ENCODE measurements at regions not wholly inside any gene's neighbourhood (a gene's known extent, or its start where the extent isn't known, plus 50 kb on each side); places are given as distances from the start of the nearest gene placed in this dataset.
A peak's percentile ranks its signal among the peaks of the same experiment; 100 is the strongest.

DNA sequence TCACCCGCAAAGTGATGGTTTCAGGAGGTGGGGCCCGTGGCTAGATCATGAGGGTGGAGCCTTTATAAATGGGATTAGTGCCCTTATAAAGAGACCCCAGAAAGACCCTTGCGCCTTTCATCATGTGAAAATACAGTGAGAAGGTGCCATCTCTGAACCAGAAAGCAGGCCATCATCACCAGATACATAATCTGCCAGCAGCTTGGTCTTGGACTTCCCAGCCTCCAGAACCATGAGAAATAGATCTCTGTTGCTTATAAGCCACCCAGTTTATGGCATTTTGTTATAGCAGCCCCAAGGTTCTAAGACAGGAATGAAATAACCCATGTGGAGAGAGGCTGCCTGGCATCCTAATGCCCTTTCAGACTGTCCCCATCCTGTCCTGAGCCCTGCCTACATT, 127.8 kb upstream of the SMAD3 start:
- Histone ChIP-seq H3K27ac (no peak overlapping the region), H3K4me3 (no peak overlapping the region)

DNA sequence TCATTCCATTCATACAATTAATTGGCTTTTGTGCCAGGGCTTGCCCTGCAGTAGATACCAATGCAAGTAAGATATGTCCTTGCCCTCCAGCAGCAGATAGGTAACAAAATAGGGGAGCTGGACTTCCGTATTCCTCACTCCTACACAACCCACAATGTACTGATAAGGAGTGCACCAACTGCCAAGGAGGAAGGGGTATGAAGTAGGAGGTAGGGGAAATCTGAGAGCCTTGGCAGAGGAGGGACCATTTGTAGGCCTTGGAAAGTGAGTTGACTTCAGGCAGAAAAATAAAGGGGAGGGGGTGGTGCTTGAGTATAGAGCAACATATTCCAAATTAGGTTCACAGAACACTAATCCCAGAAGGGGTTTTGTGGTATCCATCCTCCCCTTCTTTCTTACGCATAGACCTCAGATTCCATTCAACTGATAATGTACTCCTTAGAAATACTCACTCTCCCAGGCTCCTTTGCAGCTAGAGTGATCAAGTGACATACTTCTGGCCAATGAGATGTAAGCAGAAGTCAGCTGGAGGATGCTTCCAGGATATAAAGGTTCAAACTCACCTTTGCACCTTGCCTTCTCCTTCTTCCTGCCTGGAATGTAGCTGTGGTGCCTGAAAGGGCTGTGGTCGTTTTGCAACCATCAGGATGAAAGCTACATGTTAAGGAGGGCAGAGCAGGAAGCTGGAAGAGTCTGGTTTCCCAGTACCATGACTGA, 127.1 kb upstream of the SMAD3 start:
- Histone ChIP-seq H3K27ac (no peak overlapping the region), H3K4me3 (no peak overlapping the region)

DNA sequence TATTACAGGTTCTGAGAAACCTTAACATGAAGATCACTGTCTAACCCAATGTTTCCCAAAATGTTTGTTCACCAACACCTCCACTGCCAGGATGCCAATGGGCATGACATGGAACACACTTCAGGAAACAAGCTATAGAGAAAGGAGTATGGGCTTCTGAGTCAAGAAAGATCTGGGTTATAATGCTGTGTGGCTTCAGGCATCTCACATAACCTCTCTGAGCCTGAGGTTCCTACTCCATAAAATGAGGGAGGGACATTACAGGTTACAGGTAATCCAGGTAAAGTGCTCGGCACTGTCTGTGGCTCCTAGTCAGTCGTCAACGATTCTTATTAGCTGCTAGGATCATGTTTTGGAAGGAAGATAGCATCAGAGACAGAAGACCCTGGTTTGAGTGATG, 126.4 kb upstream of the SMAD3 start:
- no peak overlapping the region for H3K27ac ChIP-seq

DNA sequence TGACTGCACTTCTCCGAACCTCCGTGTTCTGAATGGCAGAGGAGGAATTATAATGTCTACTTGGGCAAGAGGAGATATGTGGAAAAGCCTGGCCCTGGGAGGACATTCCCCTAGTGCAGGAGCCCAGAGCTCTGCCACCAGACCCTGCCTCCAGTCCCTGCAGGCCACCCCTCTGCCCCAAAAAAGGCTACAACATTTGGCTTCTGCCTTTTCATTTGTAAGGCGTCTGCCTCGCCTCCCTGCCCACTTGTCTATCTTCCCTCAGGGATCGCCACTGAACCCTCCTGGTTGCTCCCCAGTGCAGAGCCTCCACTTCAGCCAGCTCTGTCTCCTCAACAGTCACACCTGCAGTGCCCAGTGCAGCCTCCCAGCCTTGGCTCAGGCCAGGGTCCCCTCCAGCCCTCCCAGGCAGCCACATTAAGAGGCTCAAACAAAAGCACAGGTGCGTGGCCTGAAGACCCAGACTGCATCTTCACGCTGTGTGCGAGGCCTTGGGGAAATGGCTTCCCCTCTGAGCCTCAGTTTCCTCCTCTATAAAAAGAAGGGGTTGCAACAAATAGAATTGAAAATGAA, 125.9 kb upstream of the SMAD3 start:
- H3K27ac ChIP-seq = no peak overlapping the region
- no peak overlapping the region for H3K4me3 ChIP-seq

More for the DNA sequence above, 126.4 kb upstream of the SMAD3 start:
- H3K4me3 ChIP-seq = no peak overlapping the region

DNA sequence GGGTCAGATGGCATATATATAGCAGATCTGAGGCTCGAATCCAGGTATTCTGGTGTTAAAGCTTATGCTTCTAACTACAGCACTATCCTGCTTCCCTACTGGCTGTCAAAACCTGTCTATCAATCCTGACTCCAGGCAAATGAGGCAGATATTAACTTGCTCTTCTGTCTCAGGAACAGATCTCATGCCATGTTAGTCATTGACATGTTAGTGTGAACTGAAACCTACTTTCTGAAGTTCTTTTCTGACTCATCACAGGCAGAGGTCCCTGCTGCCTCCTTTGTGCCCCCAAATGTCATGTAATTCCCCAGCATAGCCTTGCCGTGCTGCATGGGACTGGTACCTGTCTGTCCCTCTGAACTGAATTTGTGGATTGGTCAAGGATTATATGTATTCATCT, 125.0 kb upstream of the SMAD3 start:
- H3K27ac ChIP-seq = no peak overlapping the region
- H3K4me3 ChIP-seq = no peak overlapping the region

DNA sequence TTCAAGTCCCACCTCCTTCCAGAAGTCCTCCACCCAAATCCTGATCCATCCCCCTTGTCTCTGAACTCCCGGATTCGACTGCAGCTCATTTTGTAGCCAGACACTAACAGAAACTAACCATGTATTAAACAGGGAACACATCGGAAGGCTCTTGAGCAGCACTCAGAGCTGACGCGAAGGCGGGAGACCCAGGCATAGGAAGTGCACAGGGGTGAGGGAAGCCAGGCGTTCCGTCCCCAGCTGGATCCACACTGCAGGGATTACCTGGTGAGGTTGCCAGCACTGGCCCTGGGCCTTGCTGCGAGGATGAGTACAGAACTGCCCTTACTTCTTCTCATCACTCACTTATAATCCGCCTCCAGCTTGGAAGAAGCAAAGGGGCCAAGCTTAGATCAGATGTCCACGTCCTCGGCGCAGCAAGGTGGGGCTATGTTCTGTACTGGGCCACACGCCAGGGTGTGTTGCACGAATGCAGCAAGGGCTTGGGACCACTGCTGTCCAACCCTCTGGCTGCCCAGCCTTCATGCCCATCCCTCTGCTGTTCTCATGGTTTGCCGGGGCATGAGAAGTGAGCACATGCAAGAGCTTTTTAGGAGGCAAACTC, 124.2 kb upstream of the SMAD3 start:
- no peak overlapping the region for H3K4me3 ChIP-seq
- H3K27ac ChIP-seq = peak overlapping the region in 1 of 21 experiments; percentile 21

DNA sequence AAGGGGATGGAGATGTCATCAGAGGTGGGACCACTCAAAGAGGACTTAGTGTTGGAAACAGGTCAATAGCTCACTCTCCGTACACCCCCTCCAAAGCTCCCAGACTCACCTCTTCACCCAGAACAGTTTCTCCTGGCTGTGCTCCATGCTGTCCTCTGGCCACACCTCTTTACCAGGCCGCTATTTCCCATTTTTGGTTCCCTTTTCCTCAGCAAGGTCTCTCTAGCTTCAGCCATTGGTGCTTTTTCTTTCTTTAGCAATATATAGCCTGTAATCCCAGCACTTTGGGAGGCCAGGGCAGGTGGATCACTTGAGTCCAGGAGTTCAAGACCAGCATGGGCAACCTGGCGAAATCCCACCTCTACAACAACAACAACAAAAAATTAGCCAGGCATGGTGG, 123.6 kb upstream of the SMAD3 start:
- no peak overlapping the region for H3K27ac ChIP-seq
- no peak overlapping the region for H3K4me3 ChIP-seq

DNA sequence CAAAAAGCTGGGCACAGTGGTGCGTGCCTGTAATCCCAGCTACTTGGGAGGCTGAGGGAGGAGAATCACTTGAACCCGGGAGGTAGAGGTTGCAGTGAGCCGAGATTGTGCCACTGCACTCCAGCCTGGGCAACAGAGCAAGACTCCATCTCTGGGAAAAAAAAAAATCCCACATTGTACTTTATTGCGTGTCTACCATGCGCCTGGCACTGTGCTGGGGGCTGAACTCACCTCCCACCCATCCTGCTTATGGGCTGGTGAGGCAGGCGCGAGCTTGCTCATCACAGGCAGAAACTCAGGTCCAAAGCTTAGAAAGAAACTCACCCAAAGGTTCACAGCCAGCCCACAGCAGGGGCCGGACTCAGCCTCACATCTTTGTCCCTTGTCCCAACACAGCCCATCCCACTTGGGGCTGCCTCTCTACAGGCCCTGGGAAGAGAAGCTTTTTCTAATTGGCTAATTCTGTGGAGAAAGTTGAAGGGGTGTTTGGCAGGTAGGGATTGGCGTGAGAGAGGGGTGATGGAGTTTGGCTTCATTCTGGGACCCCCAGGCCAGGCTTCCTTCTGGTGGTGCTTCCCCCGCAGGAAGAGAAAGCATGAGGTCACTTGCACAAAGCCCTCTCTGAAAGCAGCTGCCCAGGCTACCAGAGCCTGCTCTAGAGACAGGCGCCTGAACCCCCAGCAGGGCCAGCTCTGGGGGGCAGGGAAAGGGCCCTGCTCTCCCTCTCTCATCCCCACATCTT, 122.6 kb upstream of the SMAD3 start:
- H3K27ac ChIP-seq = no peak overlapping the region
- no peak overlapping the region for H3K4me3 ChIP-seq

DNA sequence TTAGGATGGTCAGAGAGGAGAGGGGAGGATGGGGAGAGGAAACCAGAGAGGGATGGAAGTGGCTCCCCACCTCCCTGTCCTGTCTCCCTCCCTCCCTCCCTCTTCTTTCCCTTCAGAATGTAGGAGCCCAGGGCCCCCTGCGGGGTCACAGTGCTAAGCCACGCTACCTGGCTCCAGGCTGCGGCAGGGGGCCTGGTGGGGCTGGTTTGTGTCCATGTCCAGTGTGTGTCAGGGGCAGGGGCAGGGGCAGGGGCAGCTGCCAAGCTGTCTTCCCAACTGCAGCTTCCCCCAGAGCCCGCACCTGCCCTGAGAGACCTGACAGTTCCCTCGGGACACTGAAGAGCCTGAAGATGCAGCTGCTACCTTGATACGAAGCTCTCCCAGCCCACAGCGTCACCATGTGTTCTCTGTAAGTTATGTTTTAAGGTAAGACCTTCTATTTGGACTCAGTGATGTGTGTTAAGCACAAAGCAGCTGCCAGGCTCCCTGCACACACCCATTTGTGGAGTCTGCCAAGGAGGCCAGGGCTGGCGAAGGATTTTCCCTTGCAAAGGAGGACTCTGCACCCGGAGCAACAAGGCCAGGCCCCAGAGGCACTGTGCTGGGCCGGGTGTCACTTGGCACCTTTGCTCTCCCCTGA, 121.8 kb upstream of the SMAD3 start:
- H3K4me3 ChIP-seq = no peak overlapping the region
- no peak overlapping the region for H3K27ac ChIP-seq

DNA sequence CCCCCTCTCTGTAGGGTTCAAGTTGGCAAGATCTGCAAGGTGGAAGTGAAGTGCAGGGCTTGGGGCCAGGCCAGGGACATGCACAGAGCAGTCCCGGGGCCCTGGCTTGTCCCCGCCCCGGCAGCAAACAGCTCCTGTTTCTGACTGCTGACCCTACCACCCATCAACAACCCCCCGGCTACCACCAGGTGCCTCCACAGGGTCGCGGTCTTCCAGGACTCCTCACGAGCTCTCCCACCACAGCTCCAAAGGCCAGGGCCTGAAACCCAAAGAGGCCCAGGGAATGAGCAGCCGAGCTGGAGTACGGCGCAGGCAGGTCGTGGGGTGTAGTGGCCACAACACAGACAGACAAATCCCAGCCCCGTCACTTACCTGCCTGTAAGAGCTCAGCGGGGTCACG, 121.3 kb upstream of the SMAD3 start:
- H3K4me3 ChIP-seq = no peak overlapping the region

DNA sequence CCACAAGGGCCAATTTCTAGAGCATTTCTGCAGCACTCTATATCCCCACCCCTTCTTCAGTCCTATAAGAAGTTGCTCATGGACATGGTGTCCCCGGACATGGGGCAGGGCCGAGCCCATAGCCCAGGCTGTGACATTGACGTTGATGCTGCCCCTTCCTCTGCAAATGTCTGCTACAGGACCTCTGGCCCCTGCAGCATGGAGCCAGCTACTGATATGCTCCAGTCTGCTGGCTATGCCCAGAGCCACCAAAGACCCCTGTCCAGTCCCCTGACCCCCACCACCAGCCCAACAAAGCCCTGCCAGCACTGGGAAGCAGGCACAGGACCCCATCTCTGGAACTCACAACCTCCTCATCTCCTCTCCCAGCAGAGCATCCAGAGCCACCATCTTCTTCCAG, 120.1 kb upstream of the SMAD3 start:
- H3K27ac ChIP-seq = no peak overlapping the region
- no peak overlapping the region for H3K4me3 ChIP-seq

More for the DNA sequence above, 121.3 kb upstream of the SMAD3 start:
- no peak overlapping the region for H3K27ac ChIP-seq

DNA sequence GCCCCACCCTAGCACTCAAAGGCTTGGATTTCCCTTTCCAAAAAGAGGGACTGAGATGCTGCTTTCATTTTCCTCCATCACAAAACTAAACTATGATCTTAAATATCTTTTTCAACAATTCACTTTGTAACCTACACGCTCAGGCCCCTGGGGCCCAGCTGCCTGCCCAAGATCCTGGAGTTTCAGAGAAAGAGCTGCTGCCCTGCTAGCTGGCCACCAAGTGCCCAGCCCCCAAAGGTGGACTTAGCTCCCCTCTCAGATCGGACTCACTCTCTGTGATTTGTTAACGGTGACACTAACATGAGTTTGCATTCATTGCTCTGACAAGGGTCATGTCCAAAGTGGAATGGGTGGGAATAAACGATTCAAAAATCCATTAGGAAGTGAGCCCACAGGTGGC, 119.6 kb upstream of the SMAD3 start:
- Histone ChIP-seq H3K4me3 (no peak overlapping the region), H3K27ac (no peak overlapping the region)

DNA sequence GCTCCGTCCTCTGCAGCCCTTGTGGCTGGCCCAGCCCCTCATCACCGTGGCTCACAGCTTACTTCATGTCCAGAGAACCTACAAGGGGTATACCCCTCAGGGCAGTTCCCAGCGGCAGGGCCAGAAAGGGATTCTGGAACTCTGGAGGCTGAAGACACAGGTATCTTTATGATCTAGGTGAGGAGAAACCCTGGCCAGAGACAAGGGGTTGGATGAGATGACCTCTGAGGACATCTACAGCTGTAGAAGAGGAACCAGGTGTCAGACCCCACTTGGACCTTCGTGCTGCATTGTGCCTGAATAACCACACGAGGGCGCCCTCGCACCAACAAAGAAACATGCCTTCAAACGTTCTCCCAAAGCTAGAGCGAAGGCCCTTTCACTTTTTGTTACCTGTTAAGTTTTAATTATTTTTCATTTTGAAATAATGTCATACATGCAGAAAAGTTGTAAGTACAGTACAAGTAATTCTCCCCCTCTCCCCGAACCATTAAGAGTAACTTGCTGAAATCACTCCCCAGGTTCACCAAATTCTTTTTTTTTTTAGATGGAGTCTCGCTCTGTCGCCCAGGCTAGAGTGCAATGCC, 118.7 kb upstream of the SMAD3 start:
- Histone ChIP-seq H3K4me3 (no peak overlapping the region), H3K27ac (no peak overlapping the region)

DNA sequence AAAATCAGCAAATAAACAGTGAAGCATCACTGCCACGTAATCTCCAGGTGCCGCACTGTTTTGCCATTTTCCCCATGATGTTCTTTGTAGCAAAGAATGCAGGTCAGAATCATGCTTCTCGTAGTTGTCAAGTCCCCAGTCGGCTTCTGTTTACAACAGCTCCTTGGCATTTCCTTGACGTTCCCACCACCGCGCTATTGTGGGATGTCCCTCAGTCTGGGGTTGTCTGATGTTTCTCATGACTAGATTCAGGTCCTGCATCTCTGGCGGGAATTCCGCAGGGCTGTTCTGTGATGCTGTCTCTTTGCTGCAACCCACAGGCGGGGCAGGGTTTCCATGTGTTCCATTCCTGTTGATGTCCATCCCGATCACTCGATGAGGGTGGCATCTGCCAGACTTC, 117.9 kb upstream of the SMAD3 start:
- Histone ChIP-seq H3K4me3 (no peak overlapping the region), H3K27ac (no peak overlapping the region)

DNA sequence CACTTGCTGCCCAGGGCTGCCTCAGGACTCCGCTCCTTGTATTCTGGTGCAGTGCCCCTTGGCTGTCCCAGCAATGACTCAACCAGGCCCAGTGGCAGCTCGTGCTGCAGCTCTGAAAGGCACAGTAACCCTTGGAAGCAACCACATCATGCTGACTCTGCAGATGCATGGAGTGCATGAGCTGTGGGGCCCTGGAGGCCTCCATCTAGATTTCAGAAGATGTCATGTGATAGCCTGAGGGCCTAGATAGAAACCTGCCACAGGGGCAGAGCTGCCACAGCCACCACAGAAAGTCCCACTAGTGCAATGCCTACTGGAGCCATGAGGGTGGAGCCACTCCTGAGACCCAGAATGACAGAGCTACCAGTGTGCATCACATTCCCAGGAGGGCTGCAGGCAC, 117.1 kb upstream of the SMAD3 start:
- H3K4me3 ChIP-seq = no peak overlapping the region
- H3K27ac ChIP-seq = no peak overlapping the region

DNA sequence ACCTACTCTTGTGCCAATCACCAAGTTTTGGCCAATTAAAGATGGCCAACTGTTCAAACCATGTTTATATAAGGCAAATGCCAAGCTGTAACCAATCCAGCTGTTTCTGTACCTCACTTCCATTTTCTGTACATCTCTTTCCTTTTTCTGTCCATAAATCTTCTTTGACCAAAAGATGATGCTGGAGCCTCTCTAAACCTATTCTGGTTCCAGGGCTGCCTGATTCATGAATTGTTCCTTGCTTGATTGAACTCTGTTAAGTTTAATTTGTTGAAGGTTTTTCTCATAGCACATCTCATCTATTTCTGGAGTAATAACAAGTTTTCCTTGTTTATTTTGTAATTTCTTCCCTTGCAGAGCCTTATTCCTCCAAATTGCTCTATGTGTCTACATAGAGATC, 115.3 kb upstream of the SMAD3 start:
- Histone ChIP-seq H3K4me3 (no peak overlapping the region), H3K27ac (no peak overlapping the region)

DNA sequence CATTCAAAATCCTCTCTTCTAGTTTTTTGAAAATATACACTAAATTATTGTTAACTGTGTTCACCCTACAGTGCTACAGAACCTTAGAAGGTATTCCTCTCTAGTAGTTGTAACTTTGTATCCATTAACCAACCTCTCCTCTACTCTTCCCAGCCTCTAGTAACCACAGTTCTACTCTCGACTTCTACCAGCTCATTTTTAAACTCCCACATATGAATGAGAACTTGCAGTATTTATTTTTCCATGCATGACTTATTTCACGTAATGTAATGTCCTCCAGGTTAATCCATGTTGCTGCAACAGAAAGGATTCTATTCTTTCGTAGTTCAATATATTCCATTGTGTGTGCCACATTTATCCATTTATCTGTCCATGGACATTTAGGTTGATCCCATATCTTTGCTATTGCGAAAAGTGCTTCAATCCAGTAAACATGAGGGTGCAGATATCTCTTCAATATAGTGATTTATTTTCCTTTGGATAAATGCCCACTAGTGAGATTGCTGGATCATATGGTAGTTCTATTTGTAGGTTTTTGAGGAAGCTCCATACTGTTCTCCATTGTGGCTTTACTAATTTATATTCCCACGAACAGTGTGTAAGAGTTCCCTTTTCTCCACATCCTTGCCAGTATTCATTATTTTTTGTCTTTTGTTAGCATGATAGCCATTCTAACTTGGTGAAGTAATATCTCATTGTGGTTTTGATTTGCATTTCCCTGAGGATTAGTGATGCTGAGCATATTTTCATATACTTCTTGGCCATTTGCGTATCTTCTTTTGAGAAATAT, 113.7 kb upstream of the SMAD3 start:
- H3K27ac ChIP-seq = no peak overlapping the region
- no peak overlapping the region for H3K4me3 ChIP-seq

DNA sequence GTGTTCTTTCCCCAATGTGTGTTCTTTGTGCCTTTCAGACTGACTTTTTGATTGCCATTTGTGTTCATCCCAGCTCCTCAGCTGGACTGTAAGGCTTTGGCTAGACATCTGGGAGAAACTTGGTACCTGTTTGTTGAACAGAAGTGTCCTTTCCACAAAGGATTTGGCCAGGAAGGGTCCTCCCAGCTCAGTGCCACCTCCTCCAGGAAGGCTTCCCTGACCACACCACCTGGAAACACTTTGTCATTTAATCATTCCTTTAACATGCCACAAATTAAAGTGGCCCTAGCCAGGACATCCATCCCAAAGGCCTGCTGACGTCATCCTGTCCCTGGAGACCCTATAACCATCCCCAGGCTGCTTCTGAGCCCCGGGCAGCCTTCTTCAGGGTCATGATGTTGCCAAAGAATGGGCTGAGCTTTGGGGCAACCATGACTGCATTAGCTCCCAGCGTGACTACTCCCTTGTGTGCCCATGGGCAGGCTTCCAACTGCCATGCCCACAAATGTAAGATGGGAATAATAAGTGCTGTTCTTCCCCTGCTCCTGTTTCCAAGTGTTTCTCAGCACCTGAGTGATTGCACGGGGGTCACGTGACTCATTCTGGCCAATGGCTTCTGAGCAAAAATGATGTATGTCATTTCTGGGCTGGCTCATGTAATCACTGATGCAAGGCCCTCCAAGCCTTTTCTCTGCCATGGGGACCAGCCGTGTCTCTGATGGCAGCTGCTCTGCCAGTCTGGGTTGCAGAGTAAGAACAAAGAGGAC, 112.5 kb upstream of the SMAD3 start:
- Histone ChIP-seq H3K27ac (no peak overlapping the region), H3K4me3 (no peak overlapping the region)
